ENCODE measurements at regions not wholly inside any gene's neighbourhood (a gene's known extent, or its start where the extent isn't known, plus 50 kb on each side); places are given as distances from the start of the nearest gene placed in this dataset.

- WGBS, 2 donors = 67 to 71% methylated on average over 5 of the region's 5 CpGs
Measured at GRCh38 chr5:4078544-4078943, 482.9 kb downstream of the IRX1 start.

GRCh38 chr5:4079831-4080230, 484.2 kb downstream of the IRX1 start:
- TF ChIP-seq POLR2A (IDR thresholded peaks at IDR 0.05) = no peak
- TF ChIP-seq CTCF (IDR thresholded peaks at IDR 0.05) = no peak
- intact Hi-C loops (cut with DNase I) = no loop called here
- no peak overlapping the region for H3K27ac ChIP-seq
- H3K9me3 ChIP-seq = no peaks in the 10 kb centered on the region
- WGBS, 2 donors = 23 to 25% methylated on average over 1 of the region's 1 CpG
- no peaks in the 10 kb centered on the region for H3K36me3 ChIP-seq
- H3K27me3 ChIP-seq = no peaks in the 10 kb centered on the region
- no peak overlapping the region for H3K4me3 ChIP-seq
- no peak for DNase-seq
- H3K4me1 ChIP-seq = no peaks in the 10 kb centered on the region

More at GRCh38 chr5:4078544-4078943, 482.9 kb downstream of the IRX1 start:
- intact Hi-C loops (cut with DNase I) = no loop called here
- Histone ChIP-seq H3K4me3 (no peak overlapping the region), H3K36me3 (no peaks in the 10 kb centered on the region), H3K27me3 (no peaks in the 10 kb centered on the region), H3K9me3 (no peaks in the 10 kb centered on the region), H3K27ac (no peak overlapping the region), H3K4me1 (no peaks in the 10 kb centered on the region)
- DNase-seq = no peak
- no peak for TF ChIP-seq POLR2A (IDR thresholded peaks at IDR 0.05)

- H3K4me1 ChIP-seq = no peaks in the 10 kb centered on the region
- no peak for DNase-seq
- intact Hi-C loops (cut with DNase I) = no loop called here
- H3K27me3 ChIP-seq = no peaks in the 10 kb centered on the region
- no peak overlapping the region for H3K27ac ChIP-seq
- no peaks in the 10 kb centered on the region for H3K9me3 ChIP-seq
- H3K4me3 ChIP-seq = no peak overlapping the region
- no peaks in the 10 kb centered on the region for H3K36me3 ChIP-seq
- TF ChIP-seq POLR2A (IDR thresholded peaks at IDR 0.05) (no peak), CTCF (IDR thresholded peaks at IDR 0.05) (no peak)
- 83 to 88% methylated on average over 3 of the region's 3 CpGs for WGBS, 2 donors
Measured at GRCh38 chr5:4080370-4080769, 484.7 kb downstream of the IRX1 start.

- H3K27me3 ChIP-seq = no peaks in the 10 kb centered on the region
- H3K27ac ChIP-seq = no peak overlapping the region
- H3K9me3 ChIP-seq = no peaks in the 10 kb centered on the region
- no peak for DNase-seq
- no peak overlapping the region for H3K4me3 ChIP-seq
- intact Hi-C loops (cut with DNase I) = no loop called here
- TF ChIP-seq POLR2A (IDR thresholded peaks at IDR 0.05) = no peak
- no peak for TF ChIP-seq CTCF (IDR thresholded peaks at IDR 0.05)
- no peaks in the 10 kb centered on the region for H3K36me3 ChIP-seq
- 88 to 90% methylated on average over 5 of the region's 5 CpGs for whole genome bisulfite sequencing, 2 donors
- H3K4me1 ChIP-seq = no peaks in the 10 kb centered on the region
Measured at GRCh38 chr5:4081059-4081458, 485.4 kb downstream of the IRX1 start.

- Histone ChIP-seq H3K4me1 (no peaks in the 10 kb centered on the region), H3K36me3 (no peaks in the 10 kb centered on the region), H3K27ac (no peak overlapping the region), H3K4me3 (no peak overlapping the region), H3K27me3 (no peaks in the 10 kb centered on the region), H3K9me3 (no peaks in the 10 kb centered on the region)
- intact Hi-C loops (cut with DNase I) = no loop called here
- 73 to 80% methylated on average over 5 of the region's 5 CpGs for WGBS, 2 donors
- DNase-seq = no peak
- no peak for TF ChIP-seq POLR2A (IDR thresholded peaks at IDR 0.05)
- TF ChIP-seq CTCF (IDR thresholded peaks at IDR 0.05) = no peak
Measured at GRCh38 chr5:4081466-4081865, 485.8 kb downstream of the IRX1 start.

GRCh38 chr5:4082966-4083564, 487.4 kb downstream of the IRX1 start:
- Histone ChIP-seq H3K27me3 (no peaks in the 10 kb centered on the region), H3K27ac (no peak overlapping the region), H3K36me3 (no peaks in the 10 kb centered on the region), H3K4me1 (no peaks in the 10 kb centered on the region), H3K9me3 (no peaks in the 10 kb centered on the region), H3K4me3 (no peak overlapping the region)
- no peak for DNase-seq
- no peak for TF ChIP-seq POLR2A (IDR thresholded peaks at IDR 0.05)
- TF ChIP-seq CTCF (IDR thresholded peaks at IDR 0.05) = no peak
- intact Hi-C loops (cut with DNase I) = no loop called here
- 43% methylated on average over 6 of the region's 6 CpGs for WGBS, 2 donors

All from esophagus squamous epithelium (tissue), 5 donors.